GM19328 (cell line): ENCODE measurements at regions not wholly inside any gene's neighbourhood (a gene's known extent, or its start where the extent isn't known, plus 50 kb on each side); places are given as distances from the start of the nearest gene placed in this dataset.

Experiments used
- ATAC-seq: cut with Tn5 transposase; IDR thresholded peaks from one replicate; pipeline ENCODE4 v1.9.1; 2021; ENCODE audit warnings: mild to moderate bottlenecking, moderate library complexity; ENCODE audit not compliant: unreplicated experiment

DNA sequence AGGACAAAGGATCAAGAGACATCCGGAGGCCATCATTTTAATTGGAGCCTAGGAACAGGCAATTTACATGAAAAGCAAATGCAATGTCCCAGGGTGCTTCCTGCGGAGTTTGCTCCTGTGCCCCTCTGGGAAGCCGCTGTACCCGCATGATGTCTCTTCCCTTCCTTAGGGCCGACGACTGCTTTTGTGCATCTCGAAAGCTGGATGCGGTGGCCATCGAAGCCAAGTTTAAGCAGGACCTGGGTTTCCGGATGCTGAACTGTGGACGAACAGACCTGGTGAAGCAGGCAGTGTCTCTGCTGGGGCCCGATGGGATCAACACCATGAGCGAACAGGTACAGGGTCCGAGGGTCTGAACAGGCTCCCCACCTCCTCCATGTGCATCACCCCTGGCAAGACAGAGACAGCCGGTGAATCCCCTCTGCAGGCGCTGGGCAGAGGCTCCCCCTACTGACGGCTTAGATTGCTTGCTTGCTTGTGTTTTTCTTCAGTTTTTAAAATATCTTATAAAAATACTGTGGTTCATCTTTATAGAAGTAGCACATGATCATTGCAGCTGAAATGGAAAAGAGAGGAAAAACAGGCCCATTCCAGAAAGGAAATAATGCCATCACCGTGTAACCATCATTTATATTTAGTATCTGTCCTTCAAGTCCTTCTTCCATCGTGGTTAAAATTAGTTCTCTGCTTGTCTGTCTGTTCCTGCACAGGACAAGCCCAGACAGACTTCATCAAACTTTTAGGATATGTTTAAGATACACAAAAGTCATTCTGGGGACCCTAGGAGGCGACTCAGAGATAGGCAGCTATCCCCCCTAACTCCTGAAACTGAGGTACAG, 75.4 kb upstream of the PWP1 start:
- no peak for ATAC-seq

DNA sequence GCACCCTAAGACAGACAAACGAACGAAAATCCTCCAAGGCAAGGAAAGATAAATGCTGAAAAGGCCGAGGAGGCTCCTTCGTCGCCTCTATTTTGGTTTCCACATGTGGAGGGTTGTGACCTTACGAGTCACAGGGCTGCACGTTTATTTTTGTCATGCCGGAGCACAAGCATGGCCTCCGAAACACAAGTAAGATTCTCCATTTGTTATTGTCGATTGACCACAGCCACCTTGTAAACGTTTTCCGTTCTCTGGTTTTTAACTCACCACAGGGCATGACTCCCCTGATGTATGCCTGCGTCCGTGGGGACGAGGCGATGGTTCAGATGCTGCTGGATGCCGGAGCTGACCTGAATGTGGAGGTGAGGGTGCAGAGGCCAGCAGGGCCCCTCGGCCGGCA, 73.1 kb upstream of the PWP1 start:
- no peak for ATAC-seq

DNA sequence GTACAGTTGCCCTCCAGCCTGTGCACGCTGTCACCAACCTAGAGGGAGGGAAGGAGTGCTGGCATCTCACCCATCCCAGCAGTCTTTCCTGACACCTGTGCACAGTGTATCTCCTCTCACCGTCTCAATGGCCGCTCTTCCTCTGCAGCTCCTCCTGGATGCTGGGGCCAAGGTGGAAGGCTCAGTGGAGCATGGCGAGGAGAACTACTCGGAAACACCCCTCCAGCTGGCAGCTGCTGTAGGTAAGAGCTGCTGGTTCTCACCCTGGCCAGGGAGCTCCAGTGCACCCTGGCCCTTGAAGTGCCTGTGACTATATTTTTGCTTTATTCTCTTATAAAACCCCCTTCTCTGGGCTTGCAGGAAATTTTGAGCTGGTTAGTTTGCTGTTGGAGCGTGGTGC, 68.7 kb upstream of the PWP1 start:
- no peak for ATAC-seq

DNA sequence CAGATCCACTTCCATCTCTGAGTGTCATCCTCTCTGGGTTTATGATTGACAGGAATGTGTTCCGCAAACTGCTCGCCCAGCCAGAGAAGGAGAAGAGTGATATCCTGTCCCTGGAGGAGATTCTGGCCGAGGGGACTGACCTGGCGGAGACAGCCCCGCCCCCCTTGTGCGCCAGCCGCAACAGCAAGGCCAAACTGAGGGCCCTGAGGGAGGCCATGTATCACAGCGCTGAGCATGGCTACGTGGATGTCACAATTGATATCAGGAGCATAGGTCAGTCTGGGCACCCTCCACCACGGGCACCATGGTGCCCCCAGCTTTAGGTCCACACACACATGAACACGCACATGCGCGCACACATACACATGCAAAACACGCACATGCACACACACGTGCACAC, 67.5 kb upstream of the PWP1 start:
- no peak for ATAC-seq

DNA sequence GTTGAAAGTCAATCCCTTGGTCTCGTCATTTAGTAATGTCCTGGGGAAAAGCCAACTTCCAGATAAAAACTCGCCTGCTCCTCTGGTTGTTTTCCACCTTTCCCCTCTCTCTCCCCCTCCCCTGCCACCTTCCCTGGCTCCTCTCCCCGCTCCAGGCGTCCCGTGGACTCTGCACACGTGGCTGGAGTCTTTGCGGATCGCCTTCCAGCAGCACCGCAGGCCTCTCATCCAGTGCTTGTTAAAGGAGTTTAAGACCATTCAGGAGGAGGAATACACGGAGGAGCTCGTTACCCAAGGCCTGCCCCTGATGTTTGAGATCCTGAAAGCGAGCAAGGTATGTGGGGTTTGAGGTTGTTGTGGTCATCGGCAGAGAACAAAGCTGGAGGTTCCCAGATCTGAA, 65.8 kb upstream of the PWP1 start:
- ATAC-seq = no peak

DNA sequence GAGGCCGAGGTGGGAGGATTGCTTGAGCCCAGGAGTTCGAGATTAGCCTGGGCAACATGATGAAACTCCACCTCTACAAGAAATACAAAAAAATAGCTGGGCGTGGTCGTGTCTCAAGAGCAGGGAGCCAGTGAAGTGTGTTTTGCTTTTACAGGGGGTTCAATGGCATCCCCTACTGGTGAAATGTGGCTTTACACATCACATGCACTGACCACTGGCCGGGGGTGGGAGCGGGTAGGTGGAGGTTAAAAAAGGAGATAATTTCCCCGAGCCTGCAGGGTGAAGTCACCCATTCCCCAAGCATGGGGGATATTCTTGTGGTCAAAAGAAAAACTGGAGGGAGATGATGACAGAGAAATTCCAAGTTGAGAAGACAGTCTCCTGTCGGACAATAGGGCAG, 63.6 kb upstream of the PWP1 start:
- ATAC-seq = no peak

DNA sequence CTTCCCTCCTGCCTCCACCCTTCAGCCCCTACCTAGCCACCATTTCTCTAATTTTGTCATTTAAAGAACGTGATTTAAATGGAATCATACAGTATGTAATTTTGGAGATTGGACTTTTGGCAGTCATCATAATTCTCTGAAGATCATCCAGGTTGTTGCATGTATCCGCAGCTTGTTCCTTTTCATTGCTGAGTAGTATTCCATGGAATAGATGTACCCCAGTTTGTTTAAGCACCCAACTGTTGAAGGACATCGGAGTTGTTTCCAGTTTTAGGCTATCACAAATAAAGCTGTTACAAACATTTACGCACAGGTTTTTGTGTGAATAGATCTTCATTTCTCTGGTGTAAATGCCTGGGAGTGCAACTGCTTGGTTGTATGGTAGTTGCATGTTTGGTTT, 61.1 kb upstream of the PWP1 start:
- ATAC-seq = no peak

DNA sequence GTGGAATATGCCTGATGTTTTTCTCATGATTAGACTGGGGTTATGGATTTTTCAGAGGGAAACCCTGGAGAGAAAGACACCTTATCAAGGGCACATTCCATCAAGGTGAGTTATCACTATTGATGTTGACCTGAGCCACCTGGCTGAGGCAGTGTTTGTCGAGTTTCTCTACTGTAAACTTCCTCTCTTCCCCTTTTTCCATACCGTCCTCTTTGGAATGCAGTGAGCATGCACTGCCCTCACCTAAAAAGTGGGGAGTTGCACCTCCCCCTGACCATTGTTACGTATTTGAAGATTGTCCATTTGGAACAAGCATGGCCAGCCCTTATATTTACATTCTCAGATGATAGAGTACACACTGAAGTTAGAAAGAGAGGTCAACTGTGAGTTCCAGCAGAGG, 53.9 kb upstream of the PWP1 start:
- ATAC-seq = no peak

DNA sequence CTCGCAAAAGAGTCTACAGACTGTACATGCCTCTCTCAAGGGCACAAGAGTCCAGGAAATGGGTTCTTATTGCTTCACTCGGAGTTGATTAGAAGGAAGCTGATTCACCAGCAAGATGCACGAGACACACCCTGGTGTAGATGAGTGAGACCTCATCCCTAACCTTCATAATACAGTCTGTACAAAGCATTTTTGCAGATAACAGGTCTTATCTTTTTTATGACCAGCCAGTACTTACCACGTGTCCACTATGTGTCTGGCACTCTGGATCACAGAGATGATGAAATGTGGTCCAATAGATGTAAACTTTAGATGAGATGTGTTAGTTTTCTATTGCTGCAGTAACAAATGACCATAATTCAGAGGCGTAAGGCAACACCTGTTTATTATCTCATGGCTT, 53.4 kb upstream of the PWP1 start:
- ATAC-seq = no peak

DNA sequence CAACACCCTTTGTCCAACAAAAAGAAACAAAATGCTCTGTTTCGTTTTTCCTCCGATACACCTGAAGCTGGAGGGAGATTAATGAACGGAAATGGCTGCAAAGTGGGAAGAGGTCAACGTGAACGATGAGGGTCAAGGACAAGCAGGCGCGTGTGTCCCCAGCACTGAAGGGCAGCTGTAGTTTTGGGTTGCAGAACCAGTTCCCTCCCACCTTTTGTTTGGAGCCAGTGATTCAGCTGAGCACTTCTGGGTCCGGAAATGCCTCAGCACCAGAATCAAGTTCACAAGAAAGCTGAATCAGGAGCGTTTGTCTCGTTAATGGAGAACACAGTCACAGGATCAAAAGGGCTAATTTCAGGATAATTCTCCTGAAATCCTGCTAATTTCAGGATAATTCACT, 51.1 kb upstream of the PWP1 start:
- no peak for ATAC-seq

DNA sequence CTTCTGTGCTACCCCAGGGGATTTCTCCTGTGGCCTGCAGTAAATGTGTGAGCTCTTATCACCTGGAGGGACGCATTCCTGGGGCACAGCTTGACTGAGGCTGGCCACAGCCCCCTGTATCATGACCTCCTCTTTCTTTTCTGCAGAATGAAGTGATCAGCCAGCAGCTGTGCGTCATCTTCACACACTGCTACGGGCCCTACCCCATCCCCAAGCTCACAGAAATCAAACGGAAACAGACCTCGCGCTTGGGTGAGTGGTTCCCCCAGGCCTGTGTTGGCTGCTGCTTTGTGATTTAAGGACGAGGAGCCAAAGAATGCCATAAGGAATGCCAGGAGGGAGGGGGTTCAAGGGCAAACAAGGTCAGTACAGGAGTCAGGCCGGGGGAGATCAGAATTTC, 50.5 kb upstream of the PWP1 start:
- ATAC-seq = no peak
